HCT116 (cell line): ENCODE measurements at regions not wholly inside any gene's neighbourhood (a gene's known extent, or its start where the extent isn't known, plus 50 kb on each side); places are given as distances from the start of the nearest gene placed in this dataset.

Experiments used
- ATAC-seq: fragments of 200-7000 bp; cut with Tn5 transposase; 2 replicates; pipeline ENCODE4 v1.9.1; 2020; ENCODE audit warnings: mild to moderate bottlenecking, moderate library complexity
- BruUV-seq: library from RNA; stranded (reverse); fragments of 400-500 nt; replicated peaks from 2 replicates; lab custom pipeline; 2021; lab: Mats Ljungman, UMichigan
- CTCF ChIA-PET: fragments of 300-600 bp; sonication (Branson Sonifier 250); formaldehyde crosslinking; loops from one replicate; lab custom pipeline; 2021; ENCODE audit warnings: antibody characterized with exemption; lab: Charles Lee
- POLR2A ChIA-PET: fragments of 300-600, 350-600 bp; sonication (Branson Sonifier 250); formaldehyde crosslinking; loops from one replicate; lab custom pipeline; 2021; ENCODE audit warnings: antibody characterized with exemption; lab: Charles Lee
- RAD21 ChIA-PET, 2 experiments: fragments of 300-600 bp; sonication (Branson Sonifier 250); formaldehyde crosslinking; loops; one replicate each; lab custom pipeline; 2023; ENCODE audit warnings: low total read pairs in 2 of 2; ENCODE audit not compliant: uncharacterized antibody in 2 of 2, unreplicated experiment in 2 of 2, low non-redundant PET in 1 of 2; lab: Charles Lee
- DNase-seq: peaks from one replicate; pipeline ENCODE4 v3.0.0-alpha.2; 2010; ENCODE audit warnings: low read depth, low spot score
- H2AFZ ChIP-seq: fragments of 200-600 bp; shearing (Covaris generic), sonication (generic); 2 replicates; pipeline ENCODE4 v1.6.1; 2017; ENCODE audit warnings: low read depth, mixed run types, mixed read lengths, antibody characterized with exemption, low read length; ENCODE audit not compliant: poor library complexity, severe bottlenecking
- H3K27ac ChIP-seq: 2 replicates; pipeline ENCODE4 v1.5.1; 2012; ENCODE audit warnings: low read depth, low read length
- H3K27me3 ChIP-seq: fragments of 200-600 bp; sonication (generic); 2 replicates; pipeline ENCODE4 v1.6.1; 2016; ENCODE audit warnings: mixed run types, low read length, mixed read lengths; ENCODE audit not compliant: insufficient read depth
- H3K36me3 ChIP-seq, 2 experiments: fragments of 200-500 bp in 1 of 2; fragments of 200-600 bp in 1 of 2; sonication (Bioruptor generic) in 1 of 2; sonication (generic) in 1 of 2; 2 replicates each; pipeline versions ENCODE4 v1.5.1 to v1.6.1; 2014 to 2016; ENCODE audit warnings: low read length in 2 of 2, inconsistent platforms in 1 of 2, mixed read lengths in 1 of 2, mixed run types in 1 of 2; ENCODE audit not compliant: insufficient read depth in 2 of 2, control insufficient read depth in 1 of 2
- H3K4me1 ChIP-seq, 2 experiments: fragments of 200-600 bp in 1 of 2; sonication (generic) in 1 of 2; 2 replicates each; pipeline versions ENCODE4 v1.5.1 to v1.6.1; 2012 to 2017; ENCODE audit warnings: low read length in 2 of 2, inconsistent platforms in 1 of 2, mild to moderate bottlenecking in 1 of 2, mixed read lengths in 1 of 2, mixed run types in 1 of 2, moderate library complexity in 1 of 2; ENCODE audit not compliant: insufficient read depth in 2 of 2, control insufficient read depth in 1 of 2
- H3K4me2 ChIP-seq: fragments of 200-600 bp; sonication (generic); 2 replicates; pipeline ENCODE4 v1.6.1; 2017; ENCODE audit warnings: mixed run types, low read length, mixed read lengths
- H3K4me3 ChIP-seq, 2 experiments: fragments of 200-600 bp in 1 of 2; sonication (generic) in 1 of 2; replicated peaks in 1 of 2; 2 replicates each; pipeline ENCODE4 v1.5.1; 2011 to 2016; ENCODE audit warnings: low read length in 2 of 2, control low read depth in 1 of 2, low read depth in 1 of 2, mild to moderate bottlenecking in 1 of 2, mixed read lengths in 1 of 2, mixed run types in 1 of 2
- H3K79me2 ChIP-seq: fragments of 200-600 bp; sonication (generic); 2 replicates; pipeline ENCODE4 v1.6.1; 2017; ENCODE audit warnings: mild to moderate bottlenecking, mixed run types, low read length, moderate library complexity, mixed read lengths; ENCODE audit not compliant: insufficient read depth
- H3K9ac ChIP-seq: fragments of 200-600 bp; sonication (generic); 2 replicates; pipeline ENCODE4 v1.6.1; 2016; ENCODE audit warnings: low read length, mixed read lengths
- H3K9me2 ChIP-seq: fragments of 200-600 bp; sonication (generic), shearing (Covaris generic); 2 replicates; pipeline ENCODE4 v1.6.1; 2017; ENCODE audit warnings: mixed run types, mild to moderate bottlenecking, moderate library complexity; ENCODE audit not compliant: insufficient read depth
- H3K9me3 ChIP-seq, 2 experiments: fragments of 200-500 bp in 1 of 2; fragments of 200-600 bp in 1 of 2; sonication (Bioruptor generic) in 1 of 2; sonication (generic) in 1 of 2; 2 replicates each; pipeline ENCODE4 v1.6.1; 2014 to 2017; ENCODE audit warnings: low read length in 2 of 2, mixed read lengths in 2 of 2, inconsistent platforms in 1 of 2, low read depth in 1 of 2, mild to moderate bottlenecking in 1 of 2, mixed run types in 1 of 2, moderate library complexity in 1 of 2; ENCODE audit not compliant: control insufficient read depth in 1 of 2, insufficient read depth in 1 of 2
- H4K20me1 ChIP-seq: fragments of 200-600 bp; sonication (generic), shearing (Covaris generic); 2 replicates; pipeline ENCODE4 v1.6.1; 2017; ENCODE audit warnings: mixed run types, mild to moderate bottlenecking, moderate library complexity; ENCODE audit not compliant: insufficient read depth
- CEBPB ChIP-seq: IDR thresholded peaks from 2 replicates; pipeline ENCODE4 v1.6.1; 2012; ENCODE audit warnings: low read depth
- EGR1 ChIP-seq: IDR thresholded peaks from 2 replicates; pipeline ENCODE4 v1.6.1; 2012; ENCODE audit warnings: low read depth
- EZH2phosphoT487 ChIP-seq: fragments of 200-600 bp; IDR thresholded peaks from 2 replicates; pipeline ENCODE4 v1.6.1; 2018; ENCODE audit warnings: antibody characterized with exemption, borderline replicate concordance
- FOSL1 ChIP-seq: IDR thresholded peaks from 2 replicates; pipeline ENCODE4 v1.6.1; 2012; ENCODE audit warnings: low read depth
- POLR2A ChIP-seq: IDR thresholded peaks from 2 replicates; pipeline ENCODE4 v1.7.0; 2011; ENCODE audit warnings: borderline replicate concordance; ENCODE audit not compliant: insufficient read depth, insufficient read length; ENCODE audit errors: extremely low read depth
- SIN3A ChIP-seq: IDR thresholded peaks from 2 replicates; pipeline ENCODE4 v1.6.1; 2012; ENCODE audit warnings: low read depth
- SP1 ChIP-seq: IDR thresholded peaks from 2 replicates; pipeline ENCODE4 v1.6.1; 2012; ENCODE audit warnings: low read depth
- SRF ChIP-seq: IDR thresholded peaks from 2 replicates; pipeline ENCODE4 v1.6.1; 2012; ENCODE audit warnings: low read depth
- intact Hi-C: fragments of 100-400 bp; cut with micrococcal nuclease; formaldehyde crosslinking; loops from 2 replicates; pipeline ENCODE4 v1.10.0; 2022
- TF ChIP-seq, protein P1 (sequence below): IDR thresholded peaks from 2 replicates; pipeline ENCODE4 v1.6.1; 2012
- TF ChIP-seq, protein P2 (sequence below): IDR thresholded peaks from 2 replicates; pipeline ENCODE4 v1.6.1; 2011; ENCODE audit warnings: mild to moderate bottlenecking, low read length, moderate library complexity; ENCODE audit not compliant: insufficient replicate concordance; ENCODE audit errors: extremely low read depth
- TF ChIP-seq, protein P3 (sequence below), 3 experiments: fragments of 200-600 bp in 1 of 3; sonication (generic) in 1 of 3; IDR thresholded peaks in 2 of 3; conservative IDR thresholded peaks in 1 of 3; 2 replicates each; pipeline ENCODE4 v1.5.1; 2012 to 2017; ENCODE audit warnings: low read depth in 2 of 3, low read length in 2 of 3, antibody characterized with exemption in 1 of 3, borderline replicate concordance in 1 of 3, control low read depth in 1 of 3, mild to moderate bottlenecking in 1 of 3, mixed read lengths in 1 of 3, mixed run types in 1 of 3, moderate library complexity in 1 of 3; ENCODE audit not compliant: insufficient read depth in 1 of 3

DNA sequence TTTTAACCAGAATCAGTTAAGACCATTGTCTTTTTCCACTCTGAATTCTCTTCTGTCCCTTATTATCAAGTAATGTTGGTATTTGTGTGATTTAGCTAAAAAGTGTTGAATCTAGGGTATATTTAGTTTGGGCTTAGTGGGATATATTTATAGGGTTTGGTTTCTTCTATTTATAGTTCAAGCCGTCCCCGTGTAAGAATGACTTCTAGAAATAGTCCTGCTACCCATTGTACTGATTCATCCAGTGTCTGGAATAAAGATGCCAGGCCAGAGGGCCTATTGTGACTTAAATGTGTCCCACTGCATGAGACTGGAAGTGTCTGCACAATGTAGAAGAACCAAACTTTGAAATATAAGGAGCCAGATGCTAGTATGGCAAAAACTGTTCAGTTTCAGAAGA lies 364.8 kb downstream of the TNS1 start:
- Histone ChIP-seq H3K4me1 (no peaks in the 10 kb centered on the region), H3K36me3 (no peaks in the 10 kb centered on the region), H3K9me3 (no peaks in the 10 kb centered on the region), H3K4me2 (no peak overlapping the region), H3K9me2 (no peaks in the 10 kb centered on the region), H3K27me3 (peaks cover 55% of the 10 kb centered on the region), H4K20me1 (no peaks in the 10 kb centered on the region), H2AFZ (no peak overlapping the region), H3K79me2 (no peaks in the 10 kb centered on the region), H3K9ac (no peak overlapping the region), H3K4me3 (no peak overlapping the region), H3K27ac (no peak overlapping the region)
- BruUV-seq, result no TSS peak
- no peak for DNase-seq
- ChIA-PET RAD21 (no interaction called here), CTCF (interaction anchor here (1.4 kb wide), 1 partner anchor 13 kb away, joined by 4 read pairs; no protein-coding TSS in a partner anchor), POLR2A (no interaction called here)
- intact Hi-C loops, result loop anchor here (5.0 kb wide), 1 partner anchor 941 kb away; the partner anchor contains the start of gene IGFBP5
- no peak for ATAC-seq
- TF ChIP-seq EGR1 (no peak), FOSL1 (no peak), SP1 (no peak), CEBPB (no peak), SIN3A (no peak), SRF (no peak), POLR2A (no peak), EZH2phosphoT487 (no peak)
- TF ChIP-seq, protein P1, sequence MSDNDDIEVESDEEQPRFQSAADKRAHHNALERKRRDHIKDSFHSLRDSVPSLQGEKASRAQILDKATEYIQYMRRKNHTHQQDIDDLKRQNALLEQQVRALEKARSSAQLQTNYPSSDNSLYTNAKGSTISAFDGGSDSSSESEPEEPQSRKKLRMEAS, result no peak
- TF ChIP-seq, protein P2, sequence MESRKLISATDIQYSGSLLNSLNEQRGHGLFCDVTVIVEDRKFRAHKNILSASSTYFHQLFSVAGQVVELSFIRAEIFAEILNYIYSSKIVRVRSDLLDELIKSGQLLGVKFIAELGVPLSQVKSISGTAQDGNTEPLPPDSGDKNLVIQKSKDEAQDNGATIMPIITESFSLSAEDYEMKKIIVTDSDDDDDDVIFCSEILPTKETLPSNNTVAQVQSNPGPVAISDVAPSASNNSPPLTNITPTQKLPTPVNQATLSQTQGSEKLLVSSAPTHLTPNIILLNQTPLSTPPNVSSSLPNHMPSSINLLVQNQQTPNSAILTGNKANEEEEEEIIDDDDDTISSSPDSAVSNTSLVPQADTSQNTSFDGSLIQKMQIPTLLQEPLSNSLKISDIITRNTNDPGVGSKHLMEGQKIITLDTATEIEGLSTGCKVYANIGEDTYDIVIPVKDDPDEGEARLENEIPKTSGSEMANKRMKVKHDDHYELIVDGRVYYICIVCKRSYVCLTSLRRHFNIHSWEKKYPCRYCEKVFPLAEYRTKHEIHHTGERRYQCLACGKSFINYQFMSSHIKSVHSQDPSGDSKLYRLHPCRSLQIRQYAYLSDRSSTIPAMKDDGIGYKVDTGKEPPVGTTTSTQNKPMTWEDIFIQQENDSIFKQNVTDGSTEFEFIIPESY, result no peak
- TF ChIP-seq, protein P3, sequence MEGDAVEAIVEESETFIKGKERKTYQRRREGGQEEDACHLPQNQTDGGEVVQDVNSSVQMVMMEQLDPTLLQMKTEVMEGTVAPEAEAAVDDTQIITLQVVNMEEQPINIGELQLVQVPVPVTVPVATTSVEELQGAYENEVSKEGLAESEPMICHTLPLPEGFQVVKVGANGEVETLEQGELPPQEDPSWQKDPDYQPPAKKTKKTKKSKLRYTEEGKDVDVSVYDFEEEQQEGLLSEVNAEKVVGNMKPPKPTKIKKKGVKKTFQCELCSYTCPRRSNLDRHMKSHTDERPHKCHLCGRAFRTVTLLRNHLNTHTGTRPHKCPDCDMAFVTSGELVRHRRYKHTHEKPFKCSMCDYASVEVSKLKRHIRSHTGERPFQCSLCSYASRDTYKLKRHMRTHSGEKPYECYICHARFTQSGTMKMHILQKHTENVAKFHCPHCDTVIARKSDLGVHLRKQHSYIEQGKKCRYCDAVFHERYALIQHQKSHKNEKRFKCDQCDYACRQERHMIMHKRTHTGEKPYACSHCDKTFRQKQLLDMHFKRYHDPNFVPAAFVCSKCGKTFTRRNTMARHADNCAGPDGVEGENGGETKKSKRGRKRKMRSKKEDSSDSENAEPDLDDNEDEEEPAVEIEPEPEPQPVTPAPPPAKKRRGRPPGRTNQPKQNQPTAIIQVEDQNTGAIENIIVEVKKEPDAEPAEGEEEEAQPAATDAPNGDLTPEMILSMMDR (IDR thresholded peaks at IDR 0.05 in 2 of 3, conservative IDR thresholded peaks at IDR 0.05 in 1 of 3; ENCODE audit: borderline replicate concordance in 1 of 3, insufficient read depth in 1 of 3, low read depth in 2 of 3, low read length in 2 of 3), result no peak
